ENCODE measurements at regions not wholly inside any gene's neighbourhood (a gene's known extent, or its start where the extent isn't known, plus 50 kb on each side); places are given as distances from the start of the nearest gene placed in this dataset.

GRCh38 chr2:220226076-220226475, 598.6 kb downstream of the SLC4A3 start:
- no peaks in the 10 kb centered on the region for H3K27me3 ChIP-seq (ENCODE audit: control insufficient read depth in 2 of 2, insufficient read depth in 2 of 2, low read length in 2 of 2)
- no peaks in the 10 kb centered on the region for H3K4me1 ChIP-seq (ENCODE audit: control insufficient read depth in 2 of 2, insufficient read depth in 2 of 2, low read length in 2 of 2)
- no peaks in the 10 kb centered on the region for H3K9me3 ChIP-seq (ENCODE audit: control insufficient read depth in 2 of 2, low read length in 2 of 2)
- no peak overlapping the region for H3K9ac ChIP-seq (ENCODE audit: low read depth in 1 of 2, low read length in 2 of 2)
- H3K27ac ChIP-seq (ENCODE audit: low read depth in 2 of 2, low read length in 2 of 2), result no peak overlapping the region
- H3K4me3 ChIP-seq (ENCODE audit: low read length in 2 of 2), result no peak overlapping the region
- no peaks in the 10 kb centered on the region for H3K36me3 ChIP-seq (ENCODE audit: control insufficient read depth in 2 of 2, insufficient read depth in 2 of 2, low read length in 2 of 2)

GRCh38 chr2:220226546-220226945, 599.1 kb downstream of the SLC4A3 start:
- H3K9me3 ChIP-seq (ENCODE audit: control insufficient read depth in 2 of 2, low read length in 2 of 2), result no peaks in the 10 kb centered on the region
- no peak overlapping the region for H3K4me3 ChIP-seq (ENCODE audit: low read length in 2 of 2)
- H3K27ac ChIP-seq (ENCODE audit: low read depth in 2 of 2, low read length in 2 of 2), result no peak overlapping the region
- no peaks in the 10 kb centered on the region for H3K4me1 ChIP-seq (ENCODE audit: control insufficient read depth in 2 of 2, insufficient read depth in 2 of 2, low read length in 2 of 2)
- H3K27me3 ChIP-seq (ENCODE audit: control insufficient read depth in 2 of 2, insufficient read depth in 2 of 2, low read length in 2 of 2), result no peaks in the 10 kb centered on the region
- no peak overlapping the region for H3K9ac ChIP-seq (ENCODE audit: low read depth in 1 of 2, low read length in 2 of 2)
- no peaks in the 10 kb centered on the region for H3K36me3 ChIP-seq (ENCODE audit: control insufficient read depth in 2 of 2, insufficient read depth in 2 of 2, low read length in 2 of 2)

- no peaks in the 10 kb centered on the region for H3K36me3 ChIP-seq (ENCODE audit: control insufficient read depth in 2 of 2, insufficient read depth in 2 of 2, low read length in 2 of 2)
These were observed 600.0 kb downstream of the SLC4A3 start for GRCh38 chr2:220227266-220227920.

GRCh38 chr2:220228310-220229006, 601.0 kb downstream of the SLC4A3 start:
- no peak overlapping the region for H3K4me3 ChIP-seq (ENCODE audit: low read length in 2 of 2)
- H3K27ac ChIP-seq (ENCODE audit: low read depth in 2 of 2, low read length in 2 of 2), result no peak overlapping the region
- H3K9ac ChIP-seq (ENCODE audit: low read depth in 1 of 2, low read length in 2 of 2), result no peak overlapping the region
- H3K36me3 ChIP-seq (ENCODE audit: control insufficient read depth in 2 of 2, insufficient read depth in 2 of 2, low read length in 2 of 2), result no peaks in the 10 kb centered on the region
- H3K4me1 ChIP-seq (ENCODE audit: control insufficient read depth in 2 of 2, insufficient read depth in 2 of 2, low read length in 2 of 2), result no peaks in the 10 kb centered on the region
- no peaks in the 10 kb centered on the region for H3K9me3 ChIP-seq (ENCODE audit: control insufficient read depth in 2 of 2, low read length in 2 of 2)
- no peaks in the 10 kb centered on the region for H3K27me3 ChIP-seq (ENCODE audit: control insufficient read depth in 2 of 2, insufficient read depth in 2 of 2, low read length in 2 of 2)

More at GRCh38 chr2:220227266-220227920, 600.0 kb downstream of the SLC4A3 start:
- no peak overlapping the region for H3K4me3 ChIP-seq (ENCODE audit: low read length in 2 of 2)
- H3K9me3 ChIP-seq (ENCODE audit: control insufficient read depth in 2 of 2, low read length in 2 of 2), result no peaks in the 10 kb centered on the region
- no peak overlapping the region for H3K9ac ChIP-seq (ENCODE audit: low read depth in 1 of 2, low read length in 2 of 2)
- no peak overlapping the region for H3K27ac ChIP-seq (ENCODE audit: low read depth in 2 of 2, low read length in 2 of 2)
- no peaks in the 10 kb centered on the region for H3K4me1 ChIP-seq (ENCODE audit: control insufficient read depth in 2 of 2, insufficient read depth in 2 of 2, low read length in 2 of 2)
- H3K27me3 ChIP-seq (ENCODE audit: control insufficient read depth in 2 of 2, insufficient read depth in 2 of 2, low read length in 2 of 2), result no peaks in the 10 kb centered on the region

GRCh38 chr2:220240641-220241040, 613.2 kb downstream of the SLC4A3 start:
- H3K27me3 ChIP-seq (ENCODE audit: control insufficient read depth in 2 of 2, insufficient read depth in 2 of 2, low read length in 2 of 2), result no peaks in the 10 kb centered on the region
- H3K36me3 ChIP-seq (ENCODE audit: control insufficient read depth in 2 of 2, insufficient read depth in 2 of 2, low read length in 2 of 2), result no peaks in the 10 kb centered on the region
- no peak overlapping the region for H3K9ac ChIP-seq (ENCODE audit: low read depth in 1 of 2, low read length in 2 of 2)
- H3K4me3 ChIP-seq (ENCODE audit: low read length in 2 of 2), result no peak overlapping the region
- no peaks in the 10 kb centered on the region for H3K4me1 ChIP-seq (ENCODE audit: control insufficient read depth in 2 of 2, insufficient read depth in 2 of 2, low read length in 2 of 2)
- no peaks in the 10 kb centered on the region for H3K9me3 ChIP-seq (ENCODE audit: control insufficient read depth in 2 of 2, low read length in 2 of 2)
- H3K27ac ChIP-seq (ENCODE audit: low read depth in 2 of 2, low read length in 2 of 2), result no peak overlapping the region

- Histone ChIP-seq H3K9me3 (ENCODE audit: control insufficient read depth in 2 of 2, low read length in 2 of 2) (no peaks in the 10 kb centered on the region), H3K4me1 (ENCODE audit: control insufficient read depth in 2 of 2, insufficient read depth in 2 of 2, low read length in 2 of 2) (no peaks in the 10 kb centered on the region), H3K9ac (ENCODE audit: low read depth in 1 of 2, low read length in 2 of 2) (no peak overlapping the region), H3K27me3 (ENCODE audit: control insufficient read depth in 2 of 2, insufficient read depth in 2 of 2, low read length in 2 of 2) (no peaks in the 10 kb centered on the region), H3K36me3 (ENCODE audit: control insufficient read depth in 2 of 2, insufficient read depth in 2 of 2, low read length in 2 of 2) (no peaks in the 10 kb centered on the region), H3K4me3 (ENCODE audit: low read length in 2 of 2) (no peak overlapping the region), H3K27ac (ENCODE audit: low read depth in 2 of 2, low read length in 2 of 2) (no peak overlapping the region)
These were observed 614.0 kb downstream of the SLC4A3 start for GRCh38 chr2:220241423-220241822.

GRCh38 chr2:220243571-220243970, 616.1 kb downstream of the SLC4A3 start:
- Histone ChIP-seq H3K9me3 (ENCODE audit: control insufficient read depth in 2 of 2, low read length in 2 of 2) (no peaks in the 10 kb centered on the region), H3K27ac (ENCODE audit: low read depth in 2 of 2, low read length in 2 of 2) (no peak overlapping the region), H3K4me1 (ENCODE audit: control insufficient read depth in 2 of 2, insufficient read depth in 2 of 2, low read length in 2 of 2) (no peaks in the 10 kb centered on the region), H3K4me3 (ENCODE audit: low read length in 2 of 2) (no peak overlapping the region), H3K36me3 (ENCODE audit: control insufficient read depth in 2 of 2, insufficient read depth in 2 of 2, low read length in 2 of 2) (no peaks in the 10 kb centered on the region), H3K9ac (ENCODE audit: low read depth in 1 of 2, low read length in 2 of 2) (no peak overlapping the region), H3K27me3 (ENCODE audit: control insufficient read depth in 2 of 2, insufficient read depth in 2 of 2, low read length in 2 of 2) (no peaks in the 10 kb centered on the region)

- Histone ChIP-seq H3K9ac (ENCODE audit: low read depth in 1 of 2, low read length in 2 of 2) (no peak overlapping the region), H3K9me3 (ENCODE audit: control insufficient read depth in 2 of 2, low read length in 2 of 2) (no peaks in the 10 kb centered on the region), H3K4me3 (ENCODE audit: low read length in 2 of 2) (no peak overlapping the region), H3K27ac (ENCODE audit: low read depth in 2 of 2, low read length in 2 of 2) (no peak overlapping the region), H3K4me1 (ENCODE audit: control insufficient read depth in 2 of 2, insufficient read depth in 2 of 2, low read length in 2 of 2) (no peaks in the 10 kb centered on the region), H3K36me3 (ENCODE audit: control insufficient read depth in 2 of 2, insufficient read depth in 2 of 2, low read length in 2 of 2) (no peaks in the 10 kb centered on the region), H3K27me3 (ENCODE audit: control insufficient read depth in 2 of 2, insufficient read depth in 2 of 2, low read length in 2 of 2) (no peaks in the 10 kb centered on the region)
These were observed 619.0 kb downstream of the SLC4A3 start for GRCh38 chr2:220246386-220246785.

- H3K9ac ChIP-seq (ENCODE audit: low read depth in 1 of 2, low read length in 2 of 2), result no peak overlapping the region
- no peaks in the 10 kb centered on the region for H3K27me3 ChIP-seq (ENCODE audit: control insufficient read depth in 2 of 2, insufficient read depth in 2 of 2, low read length in 2 of 2)
- no peaks in the 10 kb centered on the region for H3K36me3 ChIP-seq (ENCODE audit: control insufficient read depth in 2 of 2, insufficient read depth in 2 of 2, low read length in 2 of 2)
- no peaks in the 10 kb centered on the region for H3K4me1 ChIP-seq (ENCODE audit: control insufficient read depth in 2 of 2, insufficient read depth in 2 of 2, low read length in 2 of 2)
- no peak overlapping the region for H3K27ac ChIP-seq (ENCODE audit: low read depth in 2 of 2, low read length in 2 of 2)
- no peaks in the 10 kb centered on the region for H3K9me3 ChIP-seq (ENCODE audit: control insufficient read depth in 2 of 2, low read length in 2 of 2)
- H3K4me3 ChIP-seq (ENCODE audit: low read length in 2 of 2), result no peak overlapping the region
These were observed 620.3 kb downstream of the SLC4A3 start for GRCh38 chr2:220247588-220248350.

GRCh38 chr2:220259662-220260061, 632.2 kb downstream of the SLC4A3 start:
- no peaks in the 10 kb centered on the region for H3K27me3 ChIP-seq (ENCODE audit: control insufficient read depth in 2 of 2, insufficient read depth in 2 of 2, low read length in 2 of 2)
- no peak overlapping the region for H3K9ac ChIP-seq (ENCODE audit: low read depth in 1 of 2, low read length in 2 of 2)
- H3K27ac ChIP-seq (ENCODE audit: low read depth in 2 of 2, low read length in 2 of 2), result no peak overlapping the region
- no peaks in the 10 kb centered on the region for H3K9me3 ChIP-seq (ENCODE audit: control insufficient read depth in 2 of 2, low read length in 2 of 2)
- no peaks in the 10 kb centered on the region for H3K36me3 ChIP-seq (ENCODE audit: control insufficient read depth in 2 of 2, insufficient read depth in 2 of 2, low read length in 2 of 2)
- H3K4me3 ChIP-seq (ENCODE audit: low read length in 2 of 2), result no peak overlapping the region
- no peaks in the 10 kb centered on the region for H3K4me1 ChIP-seq (ENCODE audit: control insufficient read depth in 2 of 2, insufficient read depth in 2 of 2, low read length in 2 of 2)

Measured in mucosa of rectum (tissue), 2 donors.